ENCODE measurements at regions not wholly inside any gene's neighbourhood (a gene's known extent, or its start where the extent isn't known, plus 50 kb on each side); places are given as distances from the start of the nearest gene placed in this dataset.

GRCh38 chr6:164757451-164757850 is 552.0 kb downstream of the C6orf118 start:
- intact Hi-C loops (cut with DNase I), result no loop called here
- H3K27ac ChIP-seq, result no peak overlapping the region
- ATAC-seq (no peak), DNase-seq (no peak)
- H3K9me3 ChIP-seq, result peaks cover 0 to 3% of the 10 kb centered on the region in 2 donors
- no peaks in the 10 kb centered on the region for H3K36me3 ChIP-seq
- H3K4me3 ChIP-seq, result no peak overlapping the region
- no peaks in the 10 kb centered on the region for H3K27me3 ChIP-seq
- no peaks in the 10 kb centered on the region for H3K4me1 ChIP-seq
- no peak for TF ChIP-seq CTCF (IDR thresholded peaks at IDR 0.05)

- no peaks in the 10 kb centered on the region for H3K9me3 ChIP-seq
- intact Hi-C loops (cut with DNase I), result no loop called here
- no peak for DNase-seq
These were observed 552.7 kb downstream of the C6orf118 start for GRCh38 chr6:164756723-164757122.

GRCh38 chr6:164756142-164756541 is 553.3 kb downstream of the C6orf118 start:
- H3K9me3 ChIP-seq, result no peaks in the 10 kb centered on the region
- H3K4me3 ChIP-seq, result no peak overlapping the region
- no peaks in the 10 kb centered on the region for H3K27me3 ChIP-seq
- TF ChIP-seq CTCF (IDR thresholded peaks at IDR 0.05), result no peak
- H3K4me1 ChIP-seq, result no peaks in the 10 kb centered on the region
- DNase-seq (no peak), ATAC-seq (no peak)
- H3K27ac ChIP-seq, result no peak overlapping the region
- intact Hi-C loops (cut with DNase I), result no loop called here
- no peaks in the 10 kb centered on the region for H3K36me3 ChIP-seq

More at GRCh38 chr6:164756723-164757122, 552.7 kb downstream of the C6orf118 start:
- H3K27ac ChIP-seq, result no peak overlapping the region
- no peak for ATAC-seq
- H3K27me3 ChIP-seq, result no peaks in the 10 kb centered on the region
- TF ChIP-seq CTCF (IDR thresholded peaks at IDR 0.05), result no peak
- no peaks in the 10 kb centered on the region for H3K36me3 ChIP-seq
- H3K4me1 ChIP-seq, result no peaks in the 10 kb centered on the region
- no peak overlapping the region for H3K4me3 ChIP-seq

GRCh38 chr6:164753517-164753916 is 555.9 kb downstream of the C6orf118 start:
- TF ChIP-seq CTCF (IDR thresholded peaks at IDR 0.05), result no peak
- no peak for ATAC-seq

GRCh38 chr6:164751395-164751794 is 558.0 kb downstream of the C6orf118 start:
- Histone ChIP-seq H3K27ac (no peak overlapping the region), H3K27me3 (no peaks in the 10 kb centered on the region), H3K4me1 (no peaks in the 10 kb centered on the region), H3K36me3 (no peaks in the 10 kb centered on the region), H3K9me3 (peaks cover 0 to 5% of the 10 kb centered on the region in 2 donors), H3K4me3 (no peak overlapping the region)
- ATAC-seq (no peak), DNase-seq (no peak)
- intact Hi-C loops (cut with DNase I), result no loop called here
- no peak for TF ChIP-seq CTCF (IDR thresholded peaks at IDR 0.05)

More at GRCh38 chr6:164753517-164753916, 555.9 kb downstream of the C6orf118 start:
- Histone ChIP-seq H3K4me3 (no peak overlapping the region), H3K27me3 (no peaks in the 10 kb centered on the region), H3K9me3 (no peaks in the 10 kb centered on the region), H3K4me1 (no peaks in the 10 kb centered on the region), H3K27ac (no peak overlapping the region), H3K36me3 (no peaks in the 10 kb centered on the region)
- intact Hi-C loops (cut with DNase I), result no loop called here
- no peak for DNase-seq
